Heart left ventricle (tissue), 16 donors: ENCODE measurements at regions not wholly inside any gene's neighbourhood (a gene's known extent, or its start where the extent isn't known, plus 50 kb on each side); places are given as distances from the start of the nearest gene placed in this dataset.

Experiments
- ATAC-seq, 4 donors: fragments of 200-7000 bp; cut with Tn5 transposase; one replicate each; pipeline ENCODE4 v1.9.1; 2020 to 2022; ENCODE audit warnings: moderate library complexity in 4 of 4, mild to moderate bottlenecking in 3 of 4, moderate number of reproducible peaks in 1 of 4
- DNase-seq, 5 donors: peaks; one replicate each; pipeline ENCODE4 v3.0.0-alpha.2; 2020
- H3K27ac ChIP-seq, 12 donors: fragments of 200-600 bp; sonication (generic) in 4 of 12; one replicate each; pipeline versions ENCODE4 v1.5.0 to v1.8.0; 2016 to 2022; ENCODE audit warnings: mild to moderate bottlenecking in 2 of 12
- H3K27me3 ChIP-seq, 9 donors: fragments of 200-600 bp; sonication (generic) in 2 of 9; one replicate each; pipeline versions ENCODE4 v1.5.1 to v1.8.0; 2016 to 2022; ENCODE audit warnings: mild to moderate bottlenecking in 3 of 9
- H3K36me3 ChIP-seq, 9 donors: fragments of 200-600 bp; sonication (generic) in 2 of 9; one replicate each; pipeline versions ENCODE4 v1.5.0 to v1.8.0; 2018 to 2022; ENCODE audit warnings: mild to moderate bottlenecking in 2 of 9
- H3K4me1 ChIP-seq, 12 donors: fragments of 200-600 bp; sonication (generic) in 4 of 12; one replicate each; pipeline versions ENCODE4 v1.5.0 to v1.8.0; 2016 to 2022; ENCODE audit warnings: mild to moderate bottlenecking in 3 of 12
- H3K4me3 ChIP-seq, 12 donors: fragments of 200-600 bp; sonication (generic) in 4 of 12; one replicate each; pipeline versions ENCODE4 v1.5.0 to v1.8.0; 2017 to 2022; ENCODE audit warnings: mild to moderate bottlenecking in 9 of 12, moderate library complexity in 4 of 12
- H3K9me3 ChIP-seq, 12 donors: fragments of 200-600 bp; sonication (generic) in 4 of 12; one replicate each; pipeline versions ENCODE4 v1.5.0 to v1.8.0; 2016 to 2022; ENCODE audit warnings: mild to moderate bottlenecking in 1 of 12
- POLR2A ChIP-seq, 2 donors: fragments of 450-650 bp; IDR thresholded peaks; one replicate each; pipeline ENCODE4 v1.6.1; 2017; ENCODE audit warnings: antibody characterized with exemption in 2 of 2, mild to moderate bottlenecking in 2 of 2, moderate library complexity in 2 of 2
- WGBS, 4 donors: extraction: QIAGEN DNeasy Blood & Tissue Kit in 2 of 4; methylation state at CpG; one replicate each; pipeline versions ENCODE4 v1.1.5 to v1.1.7; 2013 to 2018; 5-methylcytosine and 5-hydroxymethylcytosine counted together
- intact Hi-C, 10 donors: fragments of 100-400 bp; cut with DNase I; formaldehyde crosslinking; loops; one replicate each; pipeline versions ENCODE4 v1.11.1 to v1.14.2; 2022
- TF ChIP-seq, protein P1 (sequence below), 12 donors: fragments of 200-600 bp; sonication (generic) in 4 of 12; IDR thresholded peaks; one replicate each; pipeline versions ENCODE4 v1.5.0 to v1.8.0; 2018 to 2022; ENCODE audit warnings: antibody characterized with exemption in 12 of 12, mild to moderate bottlenecking in 5 of 12
- donor health status: ischemic (EF 13 %, LVEDD 7.1; RV severe dilation, severe dysfunction).
- donor health status: healthy with polysubstance abuse.
- donor health status: DM: no; HTN: yes; CAD: no.
- donor health status: DM: no; HTN: no; CAD: no.
- donor health status: ischemic (EF 25% LVEDD 6.9; RV normal size, moderate dysfunction).
- donor health status: ischemic (EF 25% LVEDD 5.7; RV mildly dilated, moderate dysfunction).
- donor health status: healthy.
- donor health status: DM: yes; HTN: yes; CAD: no.
- donor health status: ischemic (EF 35%, LVEDD 5.7; RV mildly dilated, moderate dysfunction).
- donor health status: nonischemic (EF 11% LVEDD 7.7; RV severe dilation, severe dysfunction).
- donor health status: DM: yes; HTN: yes; CAD: no.
- donor health status: PGD.
- donor health status: ischemic (EF 29% LVEDD 5.4; RV normal size, mild dysfunction).
- donor health status: nonischemic (EF 23%, LVEDD 6.1; RV moderate dilation, normal function).

DNA sequence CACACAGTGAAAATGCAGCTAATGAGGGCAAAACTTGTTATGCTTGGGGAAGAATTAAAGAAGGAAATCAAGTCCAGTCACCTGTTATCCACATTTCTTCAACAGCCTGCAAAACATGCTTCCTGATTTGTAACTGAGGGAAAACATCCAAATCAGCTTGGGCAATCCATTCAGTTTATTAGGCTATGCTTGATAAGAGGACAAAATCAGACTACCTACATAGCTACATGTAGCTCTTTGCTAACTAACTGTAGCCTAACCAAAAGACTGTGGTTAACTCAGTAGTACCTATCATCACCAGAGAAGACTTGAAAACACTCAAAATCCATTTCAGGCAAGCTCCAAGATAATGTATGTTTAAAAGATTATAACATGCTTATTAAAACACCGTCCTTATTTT lies 436.4 kb downstream of the SHQ1 start:
- no peak for ATAC-seq
- H3K4me1 ChIP-seq: peaks cover 0 to 59% (median 36%) of the 10 kb centered on the region in 12 donors

DNA sequence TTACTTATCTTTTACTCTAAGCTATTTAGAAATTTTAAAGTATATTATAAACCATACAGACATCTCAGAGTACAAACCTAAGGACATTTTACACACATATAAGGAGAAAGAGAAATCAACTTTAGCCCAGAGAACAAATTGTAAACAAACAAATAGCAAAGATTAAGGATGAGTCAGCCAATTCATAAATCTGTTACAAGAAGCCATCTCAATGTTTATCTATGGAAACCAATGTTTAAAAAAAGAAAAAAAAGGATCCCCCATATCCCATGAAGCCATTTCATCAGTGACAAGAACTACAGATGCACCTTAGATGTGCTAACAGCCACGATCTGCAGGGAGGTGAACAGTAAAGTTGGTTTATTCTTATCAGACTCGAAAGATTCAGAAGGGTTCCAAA lies 437.1 kb downstream of the SHQ1 start:
- no peak for TF ChIP-seq POLR2A (IDR thresholded peaks at IDR 0.05)
- TF ChIP-seq, protein P1, sequence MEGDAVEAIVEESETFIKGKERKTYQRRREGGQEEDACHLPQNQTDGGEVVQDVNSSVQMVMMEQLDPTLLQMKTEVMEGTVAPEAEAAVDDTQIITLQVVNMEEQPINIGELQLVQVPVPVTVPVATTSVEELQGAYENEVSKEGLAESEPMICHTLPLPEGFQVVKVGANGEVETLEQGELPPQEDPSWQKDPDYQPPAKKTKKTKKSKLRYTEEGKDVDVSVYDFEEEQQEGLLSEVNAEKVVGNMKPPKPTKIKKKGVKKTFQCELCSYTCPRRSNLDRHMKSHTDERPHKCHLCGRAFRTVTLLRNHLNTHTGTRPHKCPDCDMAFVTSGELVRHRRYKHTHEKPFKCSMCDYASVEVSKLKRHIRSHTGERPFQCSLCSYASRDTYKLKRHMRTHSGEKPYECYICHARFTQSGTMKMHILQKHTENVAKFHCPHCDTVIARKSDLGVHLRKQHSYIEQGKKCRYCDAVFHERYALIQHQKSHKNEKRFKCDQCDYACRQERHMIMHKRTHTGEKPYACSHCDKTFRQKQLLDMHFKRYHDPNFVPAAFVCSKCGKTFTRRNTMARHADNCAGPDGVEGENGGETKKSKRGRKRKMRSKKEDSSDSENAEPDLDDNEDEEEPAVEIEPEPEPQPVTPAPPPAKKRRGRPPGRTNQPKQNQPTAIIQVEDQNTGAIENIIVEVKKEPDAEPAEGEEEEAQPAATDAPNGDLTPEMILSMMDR (IDR thresholded peaks at IDR 0.05): no peak
- intact Hi-C loops: no loop called here
- DNase-seq: no peak
- ATAC-seq: no peak
- WGBS, 4 donors: 66 to 78% (median 69%) methylated on average over 2 of the region's 2 CpGs
- H3K4me1 ChIP-seq: peaks cover 0 to 64% (median 43%) of the 10 kb centered on the region in 12 donors
- H3K9me3 ChIP-seq: no peaks in the 10 kb centered on the region
- H3K27ac ChIP-seq: no peak overlapping the region
- H3K27me3 ChIP-seq: no peaks in the 10 kb centered on the region
- H3K36me3 ChIP-seq: no peaks in the 10 kb centered on the region
- H3K4me3 ChIP-seq: no peak overlapping the region

More for the DNA sequence above, 436.4 kb downstream of the SHQ1 start:
- no peak for TF ChIP-seq POLR2A (IDR thresholded peaks at IDR 0.05)
- TF ChIP-seq, protein P1 (IDR thresholded peaks at IDR 0.05): no peak
- no peak for DNase-seq
- Histone ChIP-seq H3K36me3 (no peaks in the 10 kb centered on the region), H3K9me3 (no peaks in the 10 kb centered on the region), H3K4me3 (no peak overlapping the region), H3K27me3 (no peaks in the 10 kb centered on the region), H3K27ac (no peak overlapping the region)
- 67 to 77% (median 75%) methylated on average over 1 of the region's 1 CpG for WGBS, 4 donors
- intact Hi-C loops: no loop called here

DNA sequence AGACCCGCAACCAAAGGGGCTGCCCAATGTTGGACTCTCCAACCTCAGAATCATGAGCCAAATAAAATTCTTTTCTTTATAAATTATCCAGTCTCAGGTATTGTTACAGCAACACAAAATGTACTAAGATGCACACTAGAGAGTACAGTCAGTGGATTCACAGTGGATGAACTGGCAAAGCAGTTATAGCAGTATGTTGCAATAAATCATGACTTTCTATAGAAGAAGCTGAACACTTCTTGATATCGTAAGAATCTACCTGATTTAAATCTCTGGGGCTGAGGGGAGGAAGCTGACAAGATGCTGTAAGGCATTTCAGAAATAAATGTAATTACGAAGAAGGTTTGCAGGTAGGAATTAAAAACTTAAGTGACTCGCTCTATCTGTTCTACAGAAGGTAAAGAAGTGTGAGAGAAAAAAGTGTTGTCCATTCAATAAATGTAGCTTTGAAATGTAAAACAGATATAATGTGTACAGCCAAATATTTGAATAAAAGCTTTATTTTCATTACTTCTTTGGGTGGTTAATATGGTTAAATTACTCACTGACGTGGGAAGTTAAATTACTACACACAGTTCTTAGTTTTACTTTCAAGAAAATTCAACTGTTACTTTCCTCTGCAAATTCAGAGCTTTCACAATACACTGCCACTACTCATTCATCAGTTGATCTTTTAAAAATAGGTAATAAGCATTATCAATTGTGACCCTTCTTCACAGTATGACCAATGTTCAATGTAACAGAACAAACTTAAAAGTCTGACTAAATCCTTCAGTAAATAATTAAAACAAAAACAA lies 439.1 kb downstream of the SHQ1 start:
- Histone ChIP-seq H3K27me3 (no peaks in the 10 kb centered on the region), H3K27ac (no peak overlapping the region), H3K4me1 (peaks cover 0 to 83% (median 58%) of the 10 kb centered on the region in 12 donors), H3K9me3 (no peaks in the 10 kb centered on the region), H3K4me3 (no peak overlapping the region), H3K36me3 (no peaks in the 10 kb centered on the region)
- no peak for DNase-seq
- TF ChIP-seq, protein P1 (IDR thresholded peaks at IDR 0.05): no peak
- TF ChIP-seq POLR2A (IDR thresholded peaks at IDR 0.05): no peak
- no peak for ATAC-seq
- intact Hi-C loops: no loop called here
- 94 to 96% (median 95%) methylated on average over 5 of the region's 5 CpGs for WGBS, 4 donors

DNA sequence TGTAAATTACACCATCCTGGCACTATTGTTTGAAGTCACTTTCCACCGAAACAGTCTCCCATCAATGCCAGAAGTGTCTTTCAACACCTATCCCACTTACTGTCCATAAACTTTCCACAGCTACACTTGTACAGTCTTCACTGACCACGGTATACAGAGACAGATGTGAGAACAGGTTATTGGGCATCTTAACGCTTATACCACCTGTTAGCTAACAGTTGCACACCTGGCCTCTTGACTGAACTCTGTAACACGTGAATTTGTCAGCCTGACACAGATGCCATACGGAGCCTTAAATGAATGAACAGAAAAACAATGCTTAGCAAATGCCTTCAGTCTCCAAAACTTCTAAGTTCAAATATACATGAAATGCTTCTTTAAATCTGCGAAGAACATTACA lies 440.5 kb downstream of the SHQ1 start:
- TF ChIP-seq, protein P1 (IDR thresholded peaks at IDR 0.05): no peak
- TF ChIP-seq POLR2A (IDR thresholded peaks at IDR 0.05): no peak
- DNase-seq: no peak
- no peak overlapping the region for H3K27ac ChIP-seq
- no peaks in the 10 kb centered on the region for H3K9me3 ChIP-seq
- intact Hi-C loops: no loop called here
- no peak for ATAC-seq
- 60 to 67% (median 60%) methylated on average over 6 of the region's 6 CpGs for WGBS, 4 donors
- H3K4me3 ChIP-seq: no peak overlapping the region
- H3K4me1 ChIP-seq: peaks cover 0 to 87% (median 58%) of the 10 kb centered on the region in 12 donors
- no peaks in the 10 kb centered on the region for H3K36me3 ChIP-seq
- H3K27me3 ChIP-seq: no peaks in the 10 kb centered on the region
